HFFc6 (cell line): ENCODE measurements at regions not wholly inside any gene's neighbourhood (a gene's known extent, or its start where the extent isn't known, plus 50 kb on each side); places are given as distances from the start of the nearest gene placed in this dataset.

Source experiments
- DNase-seq: peaks from one replicate; pipeline ENCODE4 v3.0.0-alpha.2; 2018
- H3K27ac Mint-ChIP-seq: 2 replicates; pipeline ENCODE4 v1.8.0; 2020; ENCODE audit warnings: mild to moderate bottlenecking, mixed read lengths
- H3K27me3 Mint-ChIP-seq: 2 replicates; pipeline ENCODE4 v1.8.0; 2021; ENCODE audit warnings: mild to moderate bottlenecking, moderate library complexity, mixed read lengths; ENCODE audit not compliant: insufficient read depth
- H3K36me3 Mint-ChIP-seq: 2 replicates; pipeline ENCODE4 v1.8.0; 2021; ENCODE audit warnings: low read depth, mixed read lengths
- H3K4me1 Mint-ChIP-seq: 2 replicates; pipeline ENCODE4 v1.8.0; 2020; ENCODE audit warnings: low read depth, mixed read lengths
- H3K4me3 Mint-ChIP-seq: 2 replicates; pipeline ENCODE4 v1.8.0; 2020; ENCODE audit warnings: mild to moderate bottlenecking, moderate library complexity, mixed read lengths
- H3K9me3 Mint-ChIP-seq: 2 replicates; pipeline ENCODE4 v1.8.0; 2020; ENCODE audit warnings: mild to moderate bottlenecking, mixed read lengths
- TF ChIP-seq, protein P1 (sequence below): fragments of 200-600 bp; sonication (generic); IDR thresholded peaks from 2 replicates; pipeline ENCODE4 v1.5.0; 2021; ENCODE audit warnings: antibody characterized with exemption, mild to moderate bottlenecking

DNA sequence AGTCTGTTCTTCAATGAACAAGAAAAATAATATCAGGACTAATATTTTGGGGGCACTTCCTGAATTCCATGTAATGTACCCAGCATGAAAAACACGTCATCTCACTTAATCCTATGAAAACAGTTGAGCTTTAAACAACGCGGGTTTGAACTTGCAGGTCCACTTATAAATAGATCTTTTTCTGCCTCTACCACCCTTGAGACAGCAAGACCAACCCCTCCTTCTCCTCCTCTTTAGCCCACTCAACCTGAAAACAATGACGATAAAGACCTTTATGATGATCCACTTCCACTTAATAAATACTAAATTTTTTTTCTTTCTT is 203.9 kb upstream of the KRR1 start:
- TF ChIP-seq, protein P1, sequence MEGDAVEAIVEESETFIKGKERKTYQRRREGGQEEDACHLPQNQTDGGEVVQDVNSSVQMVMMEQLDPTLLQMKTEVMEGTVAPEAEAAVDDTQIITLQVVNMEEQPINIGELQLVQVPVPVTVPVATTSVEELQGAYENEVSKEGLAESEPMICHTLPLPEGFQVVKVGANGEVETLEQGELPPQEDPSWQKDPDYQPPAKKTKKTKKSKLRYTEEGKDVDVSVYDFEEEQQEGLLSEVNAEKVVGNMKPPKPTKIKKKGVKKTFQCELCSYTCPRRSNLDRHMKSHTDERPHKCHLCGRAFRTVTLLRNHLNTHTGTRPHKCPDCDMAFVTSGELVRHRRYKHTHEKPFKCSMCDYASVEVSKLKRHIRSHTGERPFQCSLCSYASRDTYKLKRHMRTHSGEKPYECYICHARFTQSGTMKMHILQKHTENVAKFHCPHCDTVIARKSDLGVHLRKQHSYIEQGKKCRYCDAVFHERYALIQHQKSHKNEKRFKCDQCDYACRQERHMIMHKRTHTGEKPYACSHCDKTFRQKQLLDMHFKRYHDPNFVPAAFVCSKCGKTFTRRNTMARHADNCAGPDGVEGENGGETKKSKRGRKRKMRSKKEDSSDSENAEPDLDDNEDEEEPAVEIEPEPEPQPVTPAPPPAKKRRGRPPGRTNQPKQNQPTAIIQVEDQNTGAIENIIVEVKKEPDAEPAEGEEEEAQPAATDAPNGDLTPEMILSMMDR = no peak
- no peak overlapping the region for H3K27ac Mint-ChIP-seq
- no peak overlapping the region for H3K4me3 Mint-ChIP-seq
- no peaks in the 10 kb centered on the region for H3K27me3 Mint-ChIP-seq
- H3K9me3 Mint-ChIP-seq = no peaks in the 10 kb centered on the region
- H3K4me1 Mint-ChIP-seq = peaks cover 28% of the 10 kb centered on the region
- no peak for DNase-seq
- no peaks in the 10 kb centered on the region for H3K36me3 Mint-ChIP-seq

DNA sequence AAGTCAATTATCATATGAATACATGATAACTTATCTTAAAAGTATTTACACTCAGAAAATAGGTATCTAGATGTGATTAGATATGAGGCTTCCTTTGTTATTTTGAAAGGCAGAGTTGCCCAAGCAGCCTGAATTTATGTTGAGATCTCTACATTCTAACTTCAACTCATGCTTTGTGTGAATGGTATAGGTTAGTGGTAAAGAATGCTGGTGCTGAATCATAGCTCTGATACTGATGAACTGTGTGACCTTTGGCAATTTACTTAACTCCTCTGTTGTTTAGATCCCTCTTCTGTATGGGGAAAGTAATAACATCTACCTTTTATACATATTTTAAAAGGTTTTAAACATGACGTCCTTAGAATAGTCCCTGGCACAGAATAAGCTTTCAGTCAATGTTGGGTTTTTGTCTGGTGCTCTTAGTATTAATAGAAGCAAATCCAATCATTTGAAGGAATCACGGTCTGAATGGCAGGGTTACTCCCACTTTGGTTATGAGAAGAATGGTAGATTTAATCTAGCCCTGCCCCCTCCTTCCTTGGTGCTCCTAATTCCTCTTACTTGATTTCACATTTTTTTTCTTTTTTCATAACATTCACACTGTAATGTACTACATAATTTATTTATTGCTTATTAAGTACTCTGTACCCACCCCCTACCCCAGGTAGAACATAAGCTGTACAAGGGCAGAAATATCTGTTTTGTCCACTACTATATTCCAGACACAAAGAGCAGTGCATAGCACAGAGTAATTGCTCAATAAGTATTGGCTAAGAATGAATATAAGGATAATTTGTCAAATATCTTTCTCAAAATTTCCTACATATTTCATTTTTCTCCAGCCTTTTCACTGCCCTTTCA is 203.3 kb upstream of the KRR1 start:
- TF ChIP-seq, protein P1 = no peak
- Mint-ChIP-seq H3K4me1 (peaks cover 32% of the 10 kb centered on the region), H3K36me3 (no peaks in the 10 kb centered on the region), H3K27me3 (no peaks in the 10 kb centered on the region), H3K4me3 (no peak overlapping the region), H3K9me3 (no peaks in the 10 kb centered on the region), H3K27ac (no peak overlapping the region)
- no peak for DNase-seq

DNA sequence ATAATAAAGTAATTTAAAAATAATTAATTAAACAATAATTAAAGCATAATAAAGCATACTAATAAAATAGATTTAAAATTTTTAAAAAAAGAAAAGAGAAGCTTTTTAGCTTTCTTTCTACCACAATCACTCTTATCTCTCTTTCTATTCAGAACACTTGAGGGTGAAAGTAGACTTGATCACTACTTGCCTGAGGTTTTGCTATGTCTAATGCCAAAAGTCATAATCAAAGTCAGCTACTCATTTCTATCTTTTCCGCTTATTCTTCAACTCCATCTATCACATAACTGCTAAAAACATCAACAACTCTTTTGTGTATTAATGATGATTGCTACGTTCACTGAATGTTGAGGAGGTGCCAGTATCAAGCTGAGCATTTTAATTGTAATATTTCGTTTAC is 202.0 kb upstream of the KRR1 start:
- DNase-seq = no peak
- Mint-ChIP-seq H3K4me3 (no peak overlapping the region), H3K27ac (no peak overlapping the region), H3K36me3 (no peaks in the 10 kb centered on the region), H3K9me3 (no peaks in the 10 kb centered on the region), H3K27me3 (no peaks in the 10 kb centered on the region), H3K4me1 (peaks cover 39% of the 10 kb centered on the region)
- TF ChIP-seq, protein P1 = no peak

DNA sequence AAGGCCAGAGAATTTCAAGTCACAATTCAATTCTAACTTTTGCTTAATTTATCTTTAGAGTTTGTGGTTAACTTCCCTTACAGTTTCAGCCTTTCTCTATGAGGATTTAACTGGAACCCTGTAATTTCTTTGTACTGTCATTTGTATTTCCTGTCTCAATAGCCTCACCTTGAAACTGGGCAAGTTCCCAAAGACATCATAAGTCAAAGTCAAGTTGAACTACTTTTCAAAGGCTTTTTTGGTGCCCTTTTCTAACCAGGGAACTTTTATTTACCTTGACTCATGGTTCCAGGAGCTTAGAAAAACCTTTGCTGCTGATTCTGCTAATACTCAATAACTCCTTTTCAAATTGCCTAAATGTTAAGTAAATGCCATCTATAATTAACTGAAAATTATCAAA is 200.8 kb upstream of the KRR1 start:
- no peaks in the 10 kb centered on the region for H3K27me3 Mint-ChIP-seq
- TF ChIP-seq, protein P1 = no peak
- no peaks in the 10 kb centered on the region for H3K36me3 Mint-ChIP-seq
- peaks cover 47% of the 10 kb centered on the region for H3K4me1 Mint-ChIP-seq
- no peak for DNase-seq
- H3K9me3 Mint-ChIP-seq = no peaks in the 10 kb centered on the region
- H3K4me3 Mint-ChIP-seq = no peak overlapping the region
- no peak overlapping the region for H3K27ac Mint-ChIP-seq

DNA sequence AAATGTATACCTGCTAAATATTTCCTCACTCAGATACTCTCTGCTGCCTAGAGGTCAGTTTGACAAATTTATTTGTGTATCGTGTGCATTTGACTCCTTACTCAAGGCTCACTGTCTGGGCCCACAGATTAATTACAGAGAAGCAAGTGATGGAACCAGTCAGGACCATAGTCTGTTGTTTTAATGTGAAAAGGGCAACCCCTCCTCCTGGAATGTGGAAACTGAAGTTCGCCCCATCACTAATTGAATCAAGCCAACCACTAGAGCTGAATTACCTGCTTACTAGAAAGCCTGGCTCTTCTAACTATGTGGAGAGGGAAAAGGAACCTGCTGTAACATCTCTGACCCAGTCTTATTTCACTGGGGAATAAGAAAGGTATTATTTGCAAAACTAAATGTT is 199.9 kb upstream of the KRR1 start:
- H3K4me3 Mint-ChIP-seq = no peak overlapping the region
- H3K27ac Mint-ChIP-seq = no peak overlapping the region
- TF ChIP-seq, protein P1 = no peak
- H3K4me1 Mint-ChIP-seq = peaks cover 56% of the 10 kb centered on the region
- no peak for DNase-seq
- no peaks in the 10 kb centered on the region for H3K27me3 Mint-ChIP-seq
- H3K9me3 Mint-ChIP-seq = no peaks in the 10 kb centered on the region
- H3K36me3 Mint-ChIP-seq = no peaks in the 10 kb centered on the region
